GM23338 (cell line): ENCODE measurements at regions not wholly inside any gene's neighbourhood (a gene's known extent, or its start where the extent isn't known, plus 50 kb on each side); places are given as distances from the start of the nearest gene placed in this dataset.
"Not testable (repeated sequence)": the region's sequence is repeated elsewhere in the genome, so short reads cannot be mapped to it uniquely, and the experiment has no call there.

ENCODE experiments used
- CREB1 ChIP-seq: fragments of 250-450 bp; sonication (Bioruptor Pico); IDR thresholded peaks from 2 replicates; pipeline ENCODE4 v1.5.0; 2020; ENCODE audit warnings: low read depth, mild to moderate bottlenecking, moderate library complexity
- EZH2 ChIP-seq: fragments of 200-600 bp; sonication (generic); IDR thresholded peaks from one replicate; pipeline ENCODE4 v1.8.0; 2017; ENCODE audit warnings: antibody characterized with exemption, mild to moderate bottlenecking, low read depth; ENCODE audit not compliant: unreplicated experiment
- EZH2phosphoT487 ChIP-seq: fragments of 200-600 bp; sonication (generic); IDR thresholded peaks from one replicate; pipeline ENCODE4 v1.8.1; 2018; ENCODE audit warnings: antibody characterized with exemption; ENCODE audit not compliant: unreplicated experiment
- POLR2AphosphoS5 ChIP-seq: IDR thresholded peaks from 2 replicates; pipeline ENCODE4 v1.6.1; 2016; ENCODE audit warnings: antibody characterized with exemption, low read depth
- ZNF331 ChIP-seq: fragments of 250-450 bp; sonication (Bioruptor Pico); IDR thresholded peaks from 2 replicates; pipeline ENCODE4 v1.5.0; 2020; ENCODE audit warnings: low read depth, mild to moderate bottlenecking, moderate library complexity
- TF ChIP-seq, protein P1 (sequence below), 2 experiments: fragments of 200-600 bp in 1 of 2; sonication (generic) in 1 of 2; conservative IDR thresholded peaks; 2 replicates each; pipeline versions ENCODE4 v1.5.1 to v1.6.1; 2016 to 2017; ENCODE audit warnings: antibody characterized with exemption in 2 of 2, low read depth in 2 of 2, mild to moderate bottlenecking in 2 of 2, moderate library complexity in 1 of 2
- TF ChIP-seq, protein P2 (sequence below): fragments of 250-450 bp; sonication (Bioruptor Pico); IDR thresholded peaks from 2 replicates; pipeline ENCODE4 v1.5.0; 2020; ENCODE audit warnings: mild to moderate bottlenecking, moderate library complexity
- TF ChIP-seq, protein P3 (sequence below): IDR thresholded peaks from one replicate; pipeline ENCODE4 v1.6.1; 2018; ENCODE audit warnings: antibody characterized with exemption; ENCODE audit not compliant: unreplicated experiment
- TF ChIP-seq, protein P4 (sequence below): IDR thresholded peaks from 2 replicates; pipeline ENCODE4 v1.6.1; 2016; ENCODE audit warnings: antibody characterized with exemption

DNA sequence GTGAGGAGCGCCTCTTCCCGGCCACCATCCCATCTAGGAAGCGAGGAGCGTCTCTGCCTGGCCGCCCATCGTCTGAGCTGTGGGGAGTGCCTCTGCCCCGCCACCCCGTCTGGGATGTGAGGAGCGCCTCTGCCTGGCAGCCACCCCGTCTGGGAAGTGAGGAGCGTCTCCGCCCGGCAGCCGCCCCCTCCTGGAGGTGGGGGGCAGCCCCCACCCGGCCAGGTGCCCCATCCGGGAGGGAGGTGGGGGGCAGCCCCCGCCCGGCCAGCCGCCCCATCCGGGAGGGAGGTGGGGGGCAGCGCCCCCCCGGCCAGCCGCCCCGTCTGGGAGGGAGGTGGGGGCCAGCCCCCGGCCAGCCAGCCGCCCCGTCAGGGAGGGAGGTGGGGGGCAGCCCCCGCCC is 75.3 kb upstream of the EHBP1 start:
- TF ChIP-seq, protein P1, sequence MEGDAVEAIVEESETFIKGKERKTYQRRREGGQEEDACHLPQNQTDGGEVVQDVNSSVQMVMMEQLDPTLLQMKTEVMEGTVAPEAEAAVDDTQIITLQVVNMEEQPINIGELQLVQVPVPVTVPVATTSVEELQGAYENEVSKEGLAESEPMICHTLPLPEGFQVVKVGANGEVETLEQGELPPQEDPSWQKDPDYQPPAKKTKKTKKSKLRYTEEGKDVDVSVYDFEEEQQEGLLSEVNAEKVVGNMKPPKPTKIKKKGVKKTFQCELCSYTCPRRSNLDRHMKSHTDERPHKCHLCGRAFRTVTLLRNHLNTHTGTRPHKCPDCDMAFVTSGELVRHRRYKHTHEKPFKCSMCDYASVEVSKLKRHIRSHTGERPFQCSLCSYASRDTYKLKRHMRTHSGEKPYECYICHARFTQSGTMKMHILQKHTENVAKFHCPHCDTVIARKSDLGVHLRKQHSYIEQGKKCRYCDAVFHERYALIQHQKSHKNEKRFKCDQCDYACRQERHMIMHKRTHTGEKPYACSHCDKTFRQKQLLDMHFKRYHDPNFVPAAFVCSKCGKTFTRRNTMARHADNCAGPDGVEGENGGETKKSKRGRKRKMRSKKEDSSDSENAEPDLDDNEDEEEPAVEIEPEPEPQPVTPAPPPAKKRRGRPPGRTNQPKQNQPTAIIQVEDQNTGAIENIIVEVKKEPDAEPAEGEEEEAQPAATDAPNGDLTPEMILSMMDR (conservative IDR thresholded peaks at IDR 0.05; ENCODE audit: low read depth in 2 of 2), result not testable (repeated sequence)
- TF ChIP-seq EZH2; POLR2AphosphoS5; EZH2phosphoT487; ZNF331 (CRISPR knock-in tag); CREB1 (CRISPR knock-in tag): not testable (repeated sequence)
- TF ChIP-seq, protein P2, sequence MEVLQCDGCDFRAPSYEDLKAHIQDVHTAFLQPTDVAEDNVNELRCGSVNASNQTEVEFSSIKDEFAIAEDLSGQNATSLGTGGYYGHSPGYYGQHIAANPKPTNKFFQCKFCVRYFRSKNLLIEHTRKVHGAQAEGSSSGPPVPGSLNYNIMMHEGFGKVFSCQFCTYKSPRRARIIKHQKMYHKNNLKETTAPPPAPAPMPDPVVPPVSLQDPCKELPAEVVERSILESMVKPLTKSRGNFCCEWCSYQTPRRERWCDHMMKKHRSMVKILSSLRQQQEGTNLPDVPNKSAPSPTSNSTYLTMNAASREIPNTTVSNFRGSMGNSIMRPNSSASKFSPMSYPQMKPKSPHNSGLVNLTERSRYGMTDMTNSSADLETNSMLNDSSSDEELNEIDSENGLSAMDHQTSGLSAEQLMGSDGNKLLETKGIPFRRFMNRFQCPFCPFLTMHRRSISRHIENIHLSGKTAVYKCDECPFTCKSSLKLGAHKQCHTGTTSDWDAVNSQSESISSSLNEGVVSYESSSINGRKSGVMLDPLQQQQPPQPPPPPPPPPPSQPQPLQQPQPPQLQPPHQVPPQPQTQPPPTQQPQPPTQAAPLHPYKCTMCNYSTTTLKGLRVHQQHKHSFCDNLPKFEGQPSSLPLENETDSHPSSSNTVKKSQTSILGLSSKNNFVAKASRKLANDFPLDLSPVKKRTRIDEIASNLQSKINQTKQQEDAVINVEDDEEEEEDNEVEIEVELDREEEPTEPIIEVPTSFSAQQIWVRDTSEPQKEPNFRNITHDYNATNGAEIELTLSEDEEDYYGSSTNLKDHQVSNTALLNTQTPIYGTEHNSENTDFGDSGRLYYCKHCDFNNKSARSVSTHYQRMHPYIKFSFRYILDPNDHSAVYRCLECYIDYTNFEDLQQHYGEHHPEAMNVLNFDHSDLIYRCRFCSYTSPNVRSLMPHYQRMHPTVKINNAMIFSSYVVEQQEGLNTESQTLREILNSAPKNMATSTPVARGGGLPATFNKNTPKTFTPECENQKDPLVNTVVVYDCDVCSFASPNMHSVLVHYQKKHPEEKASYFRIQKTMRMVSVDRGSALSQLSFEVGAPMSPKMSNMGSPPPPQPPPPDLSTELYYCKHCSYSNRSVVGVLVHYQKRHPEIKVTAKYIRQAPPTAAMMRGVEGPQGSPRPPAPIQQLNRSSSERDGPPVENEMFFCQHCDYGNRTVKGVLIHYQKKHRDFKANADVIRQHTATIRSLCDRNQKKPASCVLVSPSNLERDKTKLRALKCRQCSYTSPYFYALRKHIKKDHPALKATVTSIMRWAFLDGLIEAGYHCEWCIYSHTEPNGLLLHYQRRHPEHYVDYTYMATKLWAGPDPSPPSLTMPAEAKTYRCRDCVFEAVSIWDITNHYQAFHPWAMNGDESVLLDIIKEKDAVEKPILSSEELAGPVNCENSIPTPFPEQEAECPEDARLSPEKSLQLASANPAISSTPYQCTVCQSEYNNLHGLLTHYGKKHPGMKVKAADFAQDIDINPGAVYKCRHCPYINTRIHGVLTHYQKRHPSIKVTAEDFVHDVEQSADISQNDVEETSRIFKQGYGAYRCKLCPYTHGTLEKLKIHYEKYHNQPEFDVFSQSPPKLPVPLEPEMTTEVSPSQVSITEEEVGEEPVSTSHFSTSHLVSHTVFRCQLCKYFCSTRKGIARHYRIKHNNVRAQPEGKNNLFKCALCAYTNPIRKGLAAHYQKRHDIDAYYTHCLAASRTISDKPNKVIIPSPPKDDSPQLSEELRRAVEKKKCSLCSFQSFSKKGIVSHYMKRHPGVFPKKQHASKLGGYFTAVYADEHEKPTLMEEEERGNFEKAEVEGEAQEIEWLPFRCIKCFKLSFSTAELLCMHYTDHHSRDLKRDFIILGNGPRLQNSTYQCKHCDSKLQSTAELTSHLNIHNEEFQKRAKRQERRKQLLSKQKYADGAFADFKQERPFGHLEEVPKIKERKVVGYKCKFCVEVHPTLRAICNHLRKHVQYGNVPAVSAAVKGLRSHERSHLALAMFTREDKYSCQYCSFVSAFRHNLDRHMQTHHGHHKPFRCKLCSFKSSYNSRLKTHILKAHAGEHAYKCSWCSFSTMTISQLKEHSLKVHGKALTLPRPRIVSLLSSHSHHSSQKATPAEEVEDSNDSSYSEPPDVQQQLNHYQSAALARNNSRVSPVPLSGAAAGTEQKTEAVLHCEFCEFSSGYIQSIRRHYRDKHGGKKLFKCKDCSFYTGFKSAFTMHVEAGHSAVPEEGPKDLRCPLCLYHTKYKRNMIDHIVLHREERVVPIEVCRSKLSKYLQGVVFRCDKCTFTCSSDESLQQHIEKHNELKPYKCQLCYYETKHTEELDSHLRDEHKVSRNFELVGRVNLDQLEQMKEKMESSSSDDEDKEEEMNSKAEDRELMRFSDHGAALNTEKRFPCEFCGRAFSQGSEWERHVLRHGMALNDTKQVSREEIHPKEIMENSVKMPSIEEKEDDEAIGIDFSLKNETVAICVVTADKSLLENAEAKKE (CRISPR knock-in tag), result not testable (repeated sequence)
- TF ChIP-seq, protein P3, sequence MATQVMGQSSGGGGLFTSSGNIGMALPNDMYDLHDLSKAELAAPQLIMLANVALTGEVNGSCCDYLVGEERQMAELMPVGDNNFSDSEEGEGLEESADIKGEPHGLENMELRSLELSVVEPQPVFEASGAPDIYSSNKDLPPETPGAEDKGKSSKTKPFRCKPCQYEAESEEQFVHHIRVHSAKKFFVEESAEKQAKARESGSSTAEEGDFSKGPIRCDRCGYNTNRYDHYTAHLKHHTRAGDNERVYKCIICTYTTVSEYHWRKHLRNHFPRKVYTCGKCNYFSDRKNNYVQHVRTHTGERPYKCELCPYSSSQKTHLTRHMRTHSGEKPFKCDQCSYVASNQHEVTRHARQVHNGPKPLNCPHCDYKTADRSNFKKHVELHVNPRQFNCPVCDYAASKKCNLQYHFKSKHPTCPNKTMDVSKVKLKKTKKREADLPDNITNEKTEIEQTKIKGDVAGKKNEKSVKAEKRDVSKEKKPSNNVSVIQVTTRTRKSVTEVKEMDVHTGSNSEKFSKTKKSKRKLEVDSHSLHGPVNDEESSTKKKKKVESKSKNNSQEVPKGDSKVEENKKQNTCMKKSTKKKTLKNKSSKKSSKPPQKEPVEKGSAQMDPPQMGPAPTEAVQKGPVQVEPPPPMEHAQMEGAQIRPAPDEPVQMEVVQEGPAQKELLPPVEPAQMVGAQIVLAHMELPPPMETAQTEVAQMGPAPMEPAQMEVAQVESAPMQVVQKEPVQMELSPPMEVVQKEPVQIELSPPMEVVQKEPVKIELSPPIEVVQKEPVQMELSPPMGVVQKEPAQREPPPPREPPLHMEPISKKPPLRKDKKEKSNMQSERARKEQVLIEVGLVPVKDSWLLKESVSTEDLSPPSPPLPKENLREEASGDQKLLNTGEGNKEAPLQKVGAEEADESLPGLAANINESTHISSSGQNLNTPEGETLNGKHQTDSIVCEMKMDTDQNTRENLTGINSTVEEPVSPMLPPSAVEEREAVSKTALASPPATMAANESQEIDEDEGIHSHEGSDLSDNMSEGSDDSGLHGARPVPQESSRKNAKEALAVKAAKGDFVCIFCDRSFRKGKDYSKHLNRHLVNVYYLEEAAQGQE, result not testable (repeated sequence)
- TF ChIP-seq, protein P4, sequence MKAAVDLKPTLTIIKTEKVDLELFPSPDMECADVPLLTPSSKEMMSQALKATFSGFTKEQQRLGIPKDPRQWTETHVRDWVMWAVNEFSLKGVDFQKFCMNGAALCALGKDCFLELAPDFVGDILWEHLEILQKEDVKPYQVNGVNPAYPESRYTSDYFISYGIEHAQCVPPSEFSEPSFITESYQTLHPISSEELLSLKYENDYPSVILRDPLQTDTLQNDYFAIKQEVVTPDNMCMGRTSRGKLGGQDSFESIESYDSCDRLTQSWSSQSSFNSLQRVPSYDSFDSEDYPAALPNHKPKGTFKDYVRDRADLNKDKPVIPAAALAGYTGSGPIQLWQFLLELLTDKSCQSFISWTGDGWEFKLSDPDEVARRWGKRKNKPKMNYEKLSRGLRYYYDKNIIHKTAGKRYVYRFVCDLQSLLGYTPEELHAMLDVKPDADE, result not testable (repeated sequence)
